ENCODE measurements at regions not wholly inside any gene's neighbourhood (a gene's known extent, or its start where the extent isn't known, plus 50 kb on each side); places are given as distances from the start of the nearest gene placed in this dataset.

- TF ChIP-seq CTCF (IDR thresholded peaks at IDR 0.05) (no peak), POLR2A (IDR thresholded peaks at IDR 0.05) (no peak)
Measured at GRCh38 chr12:42024495-42024830, 120.2 kb downstream of the GXYLT1 start.
